Muscle of arm (tissue), 1 donor: ENCODE measurements at regions not wholly inside any gene's neighbourhood (a gene's known extent, or its start where the extent isn't known, plus 50 kb on each side); places are given as distances from the start of the nearest gene placed in this dataset.

Source experiments
- DNase-seq: peaks from one replicate; pipeline ENCODE4 v3.0.0-alpha.2; 2013

- DNase-seq, result no peak
These were observed 81.4 kb upstream of the PRDX6 start for GRCh38 chr1:173395762-173396161.

- no peak for DNase-seq
These were observed 76.6 kb upstream of the PRDX6 start for GRCh38 chr1:173400387-173400995.

GRCh38 chr1:173403996-173404395, 73.1 kb upstream of the PRDX6 start:
- DNase-seq, result no peak

GRCh38 chr1:173405281-173405680, 71.9 kb upstream of the PRDX6 start:
- no peak for DNase-seq

- DNase-seq, result no peak
These were observed 71.3 kb upstream of the PRDX6 start for GRCh38 chr1:173405834-173406233.

GRCh38 chr1:173406783-173407230, 70.3 kb upstream of the PRDX6 start:
- no peak for DNase-seq

- DNase-seq, result no peak
These were observed 69.3 kb upstream of the PRDX6 start for GRCh38 chr1:173407846-173408245.

- no peak for DNase-seq
These were observed 68.2 kb upstream of the PRDX6 start for GRCh38 chr1:173408886-173409285.

- DNase-seq, result peak; percentile 43
These were observed 67.5 kb upstream of the PRDX6 start for GRCh38 chr1:173409613-173410012.

GRCh38 chr1:173410133-173410793, 66.9 kb upstream of the PRDX6 start:
- no peak for DNase-seq

GRCh38 chr1:173410794-173411236, 66.3 kb upstream of the PRDX6 start:
- no peak for DNase-seq

GRCh38 chr1:173411835-173412742, 65.0 kb upstream of the PRDX6 start:
- no peak for DNase-seq

GRCh38 chr1:173413271-173413707, 63.8 kb upstream of the PRDX6 start:
- DNase-seq, result no peak

- DNase-seq, result no peak
These were observed 63.0 kb upstream of the PRDX6 start for GRCh38 chr1:173414136-173414535.

- DNase-seq, result no peak
These were observed 62.5 kb upstream of the PRDX6 start for GRCh38 chr1:173414539-173415226.

GRCh38 chr1:173415490-173415889, 61.6 kb upstream of the PRDX6 start:
- no peak for DNase-seq

- no peak for DNase-seq
These were observed 61.2 kb upstream of the PRDX6 start for GRCh38 chr1:173415905-173416450.

- no peak for DNase-seq
These were observed 59.6 kb upstream of the PRDX6 start for GRCh38 chr1:173417563-173417962.

- DNase-seq, result no peak
These were observed 58.8 kb upstream of the PRDX6 start for GRCh38 chr1:173418107-173418985.

- peak; percentile 87 for DNase-seq
These were observed 56.8 kb upstream of the PRDX6 start for GRCh38 chr1:173420330-173420806.
